ENCODE measurements at regions not wholly inside any gene's neighbourhood (a gene's known extent, or its start where the extent isn't known, plus 50 kb on each side); places are given as distances from the start of the nearest gene placed in this dataset.

GRCh38 chr12:87670448-87670847, 358.8 kb downstream of the C12orf50 start:
- no peak overlapping the region for H3K9ac ChIP-seq (ENCODE audit: low read length)
- no peaks in the 10 kb centered on the region for H3K27me3 ChIP-seq (ENCODE audit: control insufficient read depth, insufficient read depth, low read length)
- no peak overlapping the region for H3K27ac ChIP-seq (ENCODE audit: low read length)
- H3K4me3 ChIP-seq (ENCODE audit: low read length) = no peak overlapping the region
- no peaks in the 10 kb centered on the region for H3K9me3 ChIP-seq (ENCODE audit: control insufficient read depth, low read depth, low read length)
- no peaks in the 10 kb centered on the region for H3K36me3 ChIP-seq (ENCODE audit: control insufficient read depth, low read depth, low read length)
- H3K4me1 ChIP-seq (ENCODE audit: control insufficient read depth, low read depth, low read length) = no peaks in the 10 kb centered on the region

- H3K4me3 ChIP-seq (ENCODE audit: low read length) = no peak overlapping the region
- H3K9me3 ChIP-seq (ENCODE audit: control insufficient read depth, low read depth, low read length) = no peaks in the 10 kb centered on the region
- no peaks in the 10 kb centered on the region for H3K36me3 ChIP-seq (ENCODE audit: control insufficient read depth, low read depth, low read length)
- H3K9ac ChIP-seq (ENCODE audit: low read length) = no peak overlapping the region
- H3K27me3 ChIP-seq (ENCODE audit: control insufficient read depth, insufficient read depth, low read length) = no peaks in the 10 kb centered on the region
- H3K27ac ChIP-seq (ENCODE audit: low read length) = no peak overlapping the region
- no peaks in the 10 kb centered on the region for H3K4me1 ChIP-seq (ENCODE audit: control insufficient read depth, low read depth, low read length)
These were observed 361.8 kb downstream of the C12orf50 start for GRCh38 chr12:87667378-87667777.

GRCh38 chr12:87661786-87662377, 367.3 kb downstream of the C12orf50 start:
- H3K4me3 ChIP-seq (ENCODE audit: low read length) = no peak overlapping the region
- no peak overlapping the region for H3K27ac ChIP-seq (ENCODE audit: low read length)
- H3K4me1 ChIP-seq (ENCODE audit: control insufficient read depth, low read depth, low read length) = no peaks in the 10 kb centered on the region
- no peaks in the 10 kb centered on the region for H3K27me3 ChIP-seq (ENCODE audit: control insufficient read depth, insufficient read depth, low read length)
- no peaks in the 10 kb centered on the region for H3K9me3 ChIP-seq (ENCODE audit: control insufficient read depth, low read depth, low read length)
- H3K9ac ChIP-seq (ENCODE audit: low read length) = no peak overlapping the region
- no peaks in the 10 kb centered on the region for H3K36me3 ChIP-seq (ENCODE audit: control insufficient read depth, low read depth, low read length)

GRCh38 chr12:87660987-87661774, 368.0 kb downstream of the C12orf50 start:
- no peak overlapping the region for H3K4me3 ChIP-seq (ENCODE audit: low read length)
- H3K9ac ChIP-seq (ENCODE audit: low read length) = no peak overlapping the region
- no peaks in the 10 kb centered on the region for H3K36me3 ChIP-seq (ENCODE audit: control insufficient read depth, low read depth, low read length)
- H3K9me3 ChIP-seq (ENCODE audit: control insufficient read depth, low read depth, low read length) = no peaks in the 10 kb centered on the region
- no peak overlapping the region for H3K27ac ChIP-seq (ENCODE audit: low read length)
- no peaks in the 10 kb centered on the region for H3K27me3 ChIP-seq (ENCODE audit: control insufficient read depth, insufficient read depth, low read length)
- no peaks in the 10 kb centered on the region for H3K4me1 ChIP-seq (ENCODE audit: control insufficient read depth, low read depth, low read length)

GRCh38 chr12:87660291-87660690, 368.9 kb downstream of the C12orf50 start:
- H3K36me3 ChIP-seq (ENCODE audit: control insufficient read depth, low read depth, low read length) = no peaks in the 10 kb centered on the region
- H3K27ac ChIP-seq (ENCODE audit: low read length) = no peak overlapping the region
- no peaks in the 10 kb centered on the region for H3K27me3 ChIP-seq (ENCODE audit: control insufficient read depth, insufficient read depth, low read length)
- H3K9ac ChIP-seq (ENCODE audit: low read length) = no peak overlapping the region
- no peaks in the 10 kb centered on the region for H3K9me3 ChIP-seq (ENCODE audit: control insufficient read depth, low read depth, low read length)
- no peak overlapping the region for H3K4me3 ChIP-seq (ENCODE audit: low read length)
- no peaks in the 10 kb centered on the region for H3K4me1 ChIP-seq (ENCODE audit: control insufficient read depth, low read depth, low read length)

GRCh38 chr12:87656311-87656710, 372.9 kb downstream of the C12orf50 start:
- Histone ChIP-seq H3K27ac (ENCODE audit: low read length) (no peak overlapping the region), H3K9me3 (ENCODE audit: control insufficient read depth, low read depth, low read length) (no peaks in the 10 kb centered on the region), H3K36me3 (ENCODE audit: control insufficient read depth, low read depth, low read length) (no peaks in the 10 kb centered on the region), H3K9ac (ENCODE audit: low read length) (no peak overlapping the region), H3K27me3 (ENCODE audit: control insufficient read depth, insufficient read depth, low read length) (no peaks in the 10 kb centered on the region), H3K4me1 (ENCODE audit: control insufficient read depth, low read depth, low read length) (no peaks in the 10 kb centered on the region), H3K4me3 (ENCODE audit: low read length) (no peak overlapping the region)

- no peak overlapping the region for H3K9ac ChIP-seq (ENCODE audit: low read length)
- no peaks in the 10 kb centered on the region for H3K9me3 ChIP-seq (ENCODE audit: control insufficient read depth, low read depth, low read length)
- no peaks in the 10 kb centered on the region for H3K4me1 ChIP-seq (ENCODE audit: control insufficient read depth, low read depth, low read length)
- no peaks in the 10 kb centered on the region for H3K27me3 ChIP-seq (ENCODE audit: control insufficient read depth, insufficient read depth, low read length)
- H3K27ac ChIP-seq (ENCODE audit: low read length) = no peak overlapping the region
- no peak overlapping the region for H3K4me3 ChIP-seq (ENCODE audit: low read length)
- no peaks in the 10 kb centered on the region for H3K36me3 ChIP-seq (ENCODE audit: control insufficient read depth, low read depth, low read length)
These were observed 377.4 kb downstream of the C12orf50 start for GRCh38 chr12:87651670-87652425.

GRCh38 chr12:87642245-87642644, 387.0 kb downstream of the C12orf50 start:
- H3K36me3 ChIP-seq (ENCODE audit: control insufficient read depth, low read depth, low read length) = no peaks in the 10 kb centered on the region
- H3K9me3 ChIP-seq (ENCODE audit: control insufficient read depth, low read depth, low read length) = no peaks in the 10 kb centered on the region
- H3K27ac ChIP-seq (ENCODE audit: low read length) = no peak overlapping the region
- H3K27me3 ChIP-seq (ENCODE audit: control insufficient read depth, insufficient read depth, low read length) = no peaks in the 10 kb centered on the region
- H3K4me1 ChIP-seq (ENCODE audit: control insufficient read depth, low read depth, low read length) = peaks cover 4% of the 10 kb centered on the region
- H3K9ac ChIP-seq (ENCODE audit: low read length) = no peak overlapping the region
- H3K4me3 ChIP-seq (ENCODE audit: low read length) = no peak overlapping the region

GRCh38 chr12:87618199-87618598, 411.0 kb downstream of the C12orf50 start:
- no peaks in the 10 kb centered on the region for H3K9me3 ChIP-seq (ENCODE audit: control insufficient read depth, low read depth, low read length)
- H3K27me3 ChIP-seq (ENCODE audit: control insufficient read depth, insufficient read depth, low read length) = no peaks in the 10 kb centered on the region
- H3K4me3 ChIP-seq (ENCODE audit: low read length) = no peak overlapping the region
- no peaks in the 10 kb centered on the region for H3K36me3 ChIP-seq (ENCODE audit: control insufficient read depth, low read depth, low read length)
- H3K4me1 ChIP-seq (ENCODE audit: control insufficient read depth, low read depth, low read length) = peaks cover 6% of the 10 kb centered on the region
- H3K27ac ChIP-seq (ENCODE audit: low read length) = no peak overlapping the region
- H3K9ac ChIP-seq (ENCODE audit: low read length) = no peak overlapping the region

GRCh38 chr12:87612996-87613395, 416.2 kb downstream of the C12orf50 start:
- Histone ChIP-seq H3K27me3 (ENCODE audit: control insufficient read depth, insufficient read depth, low read length) (no peaks in the 10 kb centered on the region), H3K9ac (ENCODE audit: low read length) (no peak overlapping the region), H3K4me3 (ENCODE audit: low read length) (no peak overlapping the region), H3K27ac (ENCODE audit: low read length) (no peak overlapping the region), H3K36me3 (ENCODE audit: control insufficient read depth, low read depth, low read length) (no peaks in the 10 kb centered on the region), H3K4me1 (ENCODE audit: control insufficient read depth, low read depth, low read length) (peaks cover 6% of the 10 kb centered on the region), H3K9me3 (ENCODE audit: control insufficient read depth, low read depth, low read length) (no peaks in the 10 kb centered on the region)

- Histone ChIP-seq H3K27me3 (ENCODE audit: control insufficient read depth, insufficient read depth, low read length) (no peaks in the 10 kb centered on the region), H3K9me3 (ENCODE audit: control insufficient read depth, low read depth, low read length) (no peaks in the 10 kb centered on the region)
These were observed 420.9 kb downstream of the C12orf50 start for GRCh38 chr12:87608321-87608720.

More at GRCh38 chr12:87608321-87608720, 420.9 kb downstream of the C12orf50 start:
- Histone ChIP-seq H3K27ac (ENCODE audit: low read length) (no peak overlapping the region), H3K4me1 (ENCODE audit: control insufficient read depth, low read depth, low read length) (no peaks in the 10 kb centered on the region), H3K4me3 (ENCODE audit: low read length) (no peak overlapping the region), H3K9ac (ENCODE audit: low read length) (no peak overlapping the region), H3K36me3 (ENCODE audit: control insufficient read depth, low read depth, low read length) (no peaks in the 10 kb centered on the region)

Measured in iPS-18a (cell line).